Sigmoid colon (tissue), 4 donors: ENCODE measurements at regions not wholly inside any gene's neighbourhood (a gene's known extent, or its start where the extent isn't known, plus 50 kb on each side); places are given as distances from the start of the nearest gene placed in this dataset.

Experiments used
- CTCF ChIP-seq, 4 experiments: fragments of 450-650 bp in 3 of 4; fragments of 200-600 bp in 1 of 4; IDR thresholded peaks; one replicate each; pipeline ENCODE4 v1.5.1; 2016 to 2019; ENCODE audit warnings: antibody characterized with exemption in 4 of 4, mild to moderate bottlenecking in 3 of 4, moderate library complexity in 2 of 4
- EP300 ChIP-seq, 4 donors: sonication (generic); formaldehyde crosslinking; IDR thresholded peaks; one replicate each; pipeline ENCODE4 v1.6.1; 2017; ENCODE audit warnings: antibody characterized with exemption in 4 of 4
- POLR2A ChIP-seq, 2 donors: fragments of 450-650 bp; IDR thresholded peaks; one replicate each; pipeline ENCODE4 v1.6.1; 2016; ENCODE audit warnings: antibody characterized with exemption in 2 of 2, mild to moderate bottlenecking in 2 of 2, moderate library complexity in 2 of 2
- POLR2AphosphoS5 ChIP-seq, 4 donors: sonication (generic); formaldehyde crosslinking; IDR thresholded peaks; one replicate each; pipeline ENCODE4 v1.6.1; 2017; ENCODE audit warnings: antibody characterized with exemption in 4 of 4

- TF ChIP-seq CTCF (IDR thresholded peaks at IDR 0.05) (no peak), POLR2A (IDR thresholded peaks at IDR 0.05) (no peak), POLR2AphosphoS5 (IDR thresholded peaks at IDR 0.05) (no peak), EP300 (IDR thresholded peaks at IDR 0.05) (no peak)
These were observed 1155.1 kb downstream of the TAF11L14 start for GRCh38 chr5:18789218-18789998.
